WTC11 (cell line): ENCODE measurements at regions not wholly inside any gene's neighbourhood (a gene's known extent, or its start where the extent isn't known, plus 50 kb on each side); places are given as distances from the start of the nearest gene placed in this dataset.

ENCODE experiments used
- CBFB ChIP-seq: sonication (generic); formaldehyde crosslinking; IDR thresholded peaks from 2 replicates; pipeline ENCODE4 v1.8.1; 2022; ENCODE audit warnings: mild to moderate bottlenecking, low read depth, missing genetic modification reagents
- CTCF ChIP-seq: fragments of 200-600 bp; IDR thresholded peaks from 2 replicates; pipeline ENCODE4 v1.8.0; 2022; ENCODE audit warnings: antibody characterized with exemption
- ELF4 ChIP-seq: sonication (generic); formaldehyde crosslinking; IDR thresholded peaks from 2 replicates; pipeline ENCODE4 v1.8.1; 2022; ENCODE audit warnings: low read depth, mild to moderate bottlenecking, moderate library complexity, missing genetic modification reagents
- EMX1 ChIP-seq: fragments of 250-450 bp; sonication (Bioruptor Pico); IDR thresholded peaks from 2 replicates; pipeline ENCODE4 v1.8.0; 2021; ENCODE audit warnings: mild to moderate bottlenecking
- MAX ChIP-seq: sonication (generic); formaldehyde crosslinking; IDR thresholded peaks from 2 replicates; pipeline ENCODE4 v1.8.0; 2022; ENCODE audit warnings: mild to moderate bottlenecking, missing genetic modification reagents

- TF ChIP-seq MAX (CRISPR knock-in tag) (no peak), ELF4 (no peak), CTCF (no peak), EMX1 (CRISPR knock-in tag) (no peak), CBFB (no peak)
Measured at GRCh38 chrX:42975906-42976305, 197.9 kb upstream of the PPP1R2C start.
